22Rv1 (cell line): ENCODE measurements at regions not wholly inside any gene's neighbourhood (a gene's known extent, or its start where the extent isn't known, plus 50 kb on each side); places are given as distances from the start of the nearest gene placed in this dataset.
A peak's percentile ranks its signal among the peaks of the same experiment; 100 is the strongest.

Experiments
- H3K27ac ChIP-seq: fragments of 450-650 bp; 2 replicates; pipeline ENCODE4 v1.5.1; 2017
- ZFX ChIP-seq: fragments of 450-650 bp; IDR thresholded peaks from 2 replicates; pipeline ENCODE4 v1.6.1; 2017; ENCODE audit warnings: antibody characterized with exemption, borderline replicate concordance
- TF ChIP-seq, protein P1 (sequence below): fragments of 450-650 bp; IDR thresholded peaks from 2 replicates; pipeline ENCODE4 v1.5.1; 2017; ENCODE audit warnings: mild to moderate bottlenecking

- H3K27ac ChIP-seq: no peak overlapping the region
- TF ChIP-seq, protein P1, sequence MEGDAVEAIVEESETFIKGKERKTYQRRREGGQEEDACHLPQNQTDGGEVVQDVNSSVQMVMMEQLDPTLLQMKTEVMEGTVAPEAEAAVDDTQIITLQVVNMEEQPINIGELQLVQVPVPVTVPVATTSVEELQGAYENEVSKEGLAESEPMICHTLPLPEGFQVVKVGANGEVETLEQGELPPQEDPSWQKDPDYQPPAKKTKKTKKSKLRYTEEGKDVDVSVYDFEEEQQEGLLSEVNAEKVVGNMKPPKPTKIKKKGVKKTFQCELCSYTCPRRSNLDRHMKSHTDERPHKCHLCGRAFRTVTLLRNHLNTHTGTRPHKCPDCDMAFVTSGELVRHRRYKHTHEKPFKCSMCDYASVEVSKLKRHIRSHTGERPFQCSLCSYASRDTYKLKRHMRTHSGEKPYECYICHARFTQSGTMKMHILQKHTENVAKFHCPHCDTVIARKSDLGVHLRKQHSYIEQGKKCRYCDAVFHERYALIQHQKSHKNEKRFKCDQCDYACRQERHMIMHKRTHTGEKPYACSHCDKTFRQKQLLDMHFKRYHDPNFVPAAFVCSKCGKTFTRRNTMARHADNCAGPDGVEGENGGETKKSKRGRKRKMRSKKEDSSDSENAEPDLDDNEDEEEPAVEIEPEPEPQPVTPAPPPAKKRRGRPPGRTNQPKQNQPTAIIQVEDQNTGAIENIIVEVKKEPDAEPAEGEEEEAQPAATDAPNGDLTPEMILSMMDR: no peak
- TF ChIP-seq ZFX: no peak
These were observed 1603.0 kb upstream of the TENM3 start for GRCh38 chr4:180640193-180640592.

DNA sequence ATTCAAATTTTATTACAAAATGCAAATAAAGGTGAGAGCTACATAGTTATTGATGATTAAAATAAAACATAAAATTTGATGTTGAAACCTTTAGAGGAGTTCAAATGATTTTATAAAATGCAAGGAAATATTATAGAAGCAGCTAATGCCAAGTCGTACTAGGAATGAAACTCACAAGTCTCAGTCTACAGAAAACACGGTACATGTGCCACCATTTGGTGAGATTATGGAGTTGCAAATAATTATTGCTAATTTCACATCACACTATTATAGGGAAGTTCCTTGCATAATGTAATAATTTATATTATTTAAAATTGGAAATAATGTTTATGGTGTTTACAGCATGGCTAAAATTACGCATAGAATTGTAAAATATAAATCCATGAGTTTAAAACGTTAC, 1601.7 kb upstream of the TENM3 start:
- H3K27ac ChIP-seq: no peak overlapping the region
- no peak for TF ChIP-seq ZFX
- TF ChIP-seq, protein P1: no peak

DNA sequence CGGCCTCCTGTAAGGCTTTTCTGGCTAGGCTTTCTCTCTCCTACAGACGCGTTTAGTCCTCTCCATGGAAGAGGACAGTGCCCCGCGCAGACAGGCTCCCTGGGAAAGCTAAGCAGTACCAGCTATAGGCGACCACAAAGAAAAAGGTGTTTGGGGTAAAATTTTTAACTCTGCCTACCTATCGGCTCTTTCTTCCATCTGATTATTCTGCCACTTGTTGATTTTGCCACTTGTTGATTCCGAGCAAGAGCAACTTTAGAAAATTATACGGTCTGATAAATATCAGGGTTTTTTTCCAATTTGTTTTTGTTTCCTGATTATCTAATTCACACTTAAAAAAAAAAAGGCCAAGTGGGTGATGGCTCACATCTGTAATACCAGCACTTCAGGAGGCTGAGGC, 1600.5 kb upstream of the TENM3 start:
- no peak for TF ChIP-seq ZFX
- TF ChIP-seq, protein P1: no peak
- no peak overlapping the region for H3K27ac ChIP-seq

GRCh38 chr4:180650273-180650672, 1592.9 kb upstream of the TENM3 start:
- H3K27ac ChIP-seq: no peak overlapping the region
- TF ChIP-seq ZFX: no peak
- TF ChIP-seq, protein P1: no peak

- no peak overlapping the region for H3K27ac ChIP-seq
- TF ChIP-seq ZFX: no peak
- TF ChIP-seq, protein P1: no peak
These were observed 1590.7 kb upstream of the TENM3 start for GRCh38 chr4:180652533-180652932.

GRCh38 chr4:180655886-180656285, 1587.3 kb upstream of the TENM3 start:
- TF ChIP-seq, protein P1: no peak
- no peak for TF ChIP-seq ZFX
- peak overlapping the region; percentile 56 for H3K27ac ChIP-seq

GRCh38 chr4:180657881-180658280, 1585.3 kb upstream of the TENM3 start:
- TF ChIP-seq ZFX: no peak
- TF ChIP-seq, protein P1: no peak
- no peak overlapping the region for H3K27ac ChIP-seq
